NCI-H524 (cell line): ENCODE measurements at regions not wholly inside any gene's neighbourhood (a gene's known extent, or its start where the extent isn't known, plus 50 kb on each side); places are given as distances from the start of the nearest gene placed in this dataset.

Experiments used
- DNase-seq, 2 experiments: peaks; one replicate each; lab custom pipeline; 2025; lab: John Stamatoyannopoulos, UW

- DNase-seq = no peak
These were observed 478.5 kb downstream of the ADGRL2 start for GRCh38 chr1:82279241-82279640.

DNA sequence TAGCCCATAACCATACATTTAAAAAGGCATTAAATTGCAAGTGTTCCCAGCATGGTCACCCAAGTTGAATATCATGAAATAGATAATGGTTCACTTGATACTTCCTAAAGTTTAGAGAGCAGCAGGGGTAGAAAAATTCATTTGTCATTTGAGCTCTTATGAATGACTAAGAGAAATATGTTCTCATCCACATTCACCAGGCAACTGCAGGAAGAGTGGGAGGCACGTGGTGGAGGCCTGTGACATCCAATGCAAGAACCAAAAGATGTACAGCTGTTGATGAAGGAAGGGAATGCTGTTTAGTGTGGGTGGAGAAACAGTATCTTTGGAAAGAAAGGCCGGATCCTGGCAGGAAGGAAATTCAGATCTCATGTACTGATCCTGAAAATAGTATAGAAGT is 473.1 kb downstream of the ADGRL2 start:
- no peak for DNase-seq

GRCh38 chr1:82269431-82269830 is 468.7 kb downstream of the ADGRL2 start:
- DNase-seq = no peak

GRCh38 chr1:82268826-82269225 is 468.1 kb downstream of the ADGRL2 start:
- no peak for DNase-seq

GRCh38 chr1:82266351-82266750 is 465.6 kb downstream of the ADGRL2 start:
- DNase-seq = no peak

GRCh38 chr1:82265436-82265835 is 464.7 kb downstream of the ADGRL2 start:
- DNase-seq = no peak

GRCh38 chr1:82264802-82265201 is 464.1 kb downstream of the ADGRL2 start:
- DNase-seq = no peak

GRCh38 chr1:82263396-82263795 is 462.7 kb downstream of the ADGRL2 start:
- peak in 1 of 2 experiments; percentile 17 for DNase-seq

DNA sequence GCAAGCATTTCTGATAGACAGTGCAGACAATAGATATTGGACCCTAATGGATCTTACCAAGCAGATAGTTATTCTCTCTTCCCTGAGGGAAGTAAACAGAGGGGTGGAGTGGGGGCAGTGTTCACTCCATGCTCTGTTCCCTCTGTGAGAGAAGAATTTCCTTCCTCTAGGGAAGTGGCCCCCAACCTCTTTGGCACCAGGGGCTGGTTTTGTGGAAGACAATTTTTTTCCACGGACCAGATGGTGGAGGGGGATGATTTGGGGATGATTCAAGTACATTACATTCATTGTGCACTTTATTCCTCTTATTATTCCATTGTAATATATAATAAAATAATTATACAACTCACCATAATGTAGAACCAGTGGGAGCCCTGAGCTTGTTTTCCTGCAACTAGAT is 459.9 kb downstream of the ADGRL2 start:
- DNase-seq = peak in 1 of 2 experiments; percentile 55

- peak; percentile 3 to 56 for DNase-seq
These were observed 459.3 kb downstream of the ADGRL2 start for GRCh38 chr1:82260051-82260450.

DNA sequence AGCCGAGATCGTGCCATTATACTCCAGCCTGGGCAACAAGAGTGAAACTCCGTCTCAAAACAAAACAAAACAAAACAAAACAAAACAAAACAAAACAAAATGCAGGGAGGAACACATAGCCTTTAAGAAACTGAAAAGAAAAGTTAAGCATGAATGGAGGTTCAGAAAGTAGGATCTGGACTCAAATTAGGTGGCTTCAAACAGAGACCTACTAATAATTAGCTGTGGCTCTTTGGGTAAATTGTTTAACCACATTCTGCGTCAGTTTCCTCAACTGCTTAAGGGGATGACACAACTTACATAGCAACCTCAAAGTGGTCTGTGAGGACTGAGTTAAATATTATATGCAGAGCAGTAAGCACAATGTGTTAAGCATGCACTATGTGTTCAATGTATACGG is 458.2 kb downstream of the ADGRL2 start:
- no peak for DNase-seq

- no peak for DNase-seq
These were observed 445.3 kb downstream of the ADGRL2 start for GRCh38 chr1:82246050-82246449.

- no peak for DNase-seq
These were observed 444.7 kb downstream of the ADGRL2 start for GRCh38 chr1:82245345-82246014.

- DNase-seq = no peak
These were observed 439.8 kb downstream of the ADGRL2 start for GRCh38 chr1:82240571-82240970.

DNA sequence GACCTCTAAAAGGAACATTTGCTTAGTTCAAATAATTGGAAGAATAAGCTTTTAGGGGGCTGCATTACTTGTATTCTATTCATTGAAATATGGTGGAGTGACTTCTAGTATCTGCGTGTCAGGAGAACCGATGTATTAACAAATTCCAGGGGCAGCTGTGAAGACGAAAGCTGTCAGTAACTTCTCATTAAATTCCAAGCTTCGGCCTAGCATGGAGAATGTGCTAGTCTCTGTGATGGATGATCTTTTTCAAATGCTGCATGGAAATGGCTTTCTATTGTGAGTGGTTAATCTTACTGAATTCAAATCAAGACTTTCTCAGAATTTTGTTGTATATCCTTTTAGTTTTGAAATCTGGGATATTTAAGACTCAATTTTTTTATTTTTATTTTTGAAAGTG is 429.9 kb downstream of the ADGRL2 start:
- no peak for DNase-seq

- DNase-seq = no peak
These were observed 426.8 kb downstream of the ADGRL2 start for GRCh38 chr1:82227306-82228095.

- peak; percentile 20 to 72 for DNase-seq
These were observed 425.4 kb downstream of the ADGRL2 start for GRCh38 chr1:82226186-82226505.

- no peak for DNase-seq
These were observed 424.9 kb downstream of the ADGRL2 start for GRCh38 chr1:82225421-82226185.

- no peak for DNase-seq
These were observed 422.4 kb downstream of the ADGRL2 start for GRCh38 chr1:82223091-82223490.

- no peak for DNase-seq
These were observed 421.0 kb downstream of the ADGRL2 start for GRCh38 chr1:82221721-82222120.

DNA sequence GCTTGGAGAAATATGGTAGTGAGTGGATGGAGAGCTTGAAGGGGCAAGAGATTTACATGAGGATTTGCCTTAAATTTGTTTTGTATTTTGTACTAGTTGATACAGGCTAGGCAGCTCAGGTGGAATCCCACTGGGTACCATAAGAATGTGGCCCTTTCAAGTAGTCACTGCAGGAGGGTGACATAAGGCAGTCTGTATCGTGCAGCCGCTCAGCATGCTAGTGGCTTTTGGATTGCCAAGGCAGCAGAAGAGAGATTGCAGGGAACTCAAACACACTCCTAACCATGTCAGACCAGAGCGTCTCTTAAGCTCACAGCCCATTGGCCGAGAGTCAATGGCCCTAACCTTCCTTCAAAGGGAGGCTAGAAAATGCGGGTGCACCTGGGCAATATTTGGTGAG is 420.0 kb downstream of the ADGRL2 start:
- DNase-seq = no peak

- DNase-seq = no peak
These were observed 419.1 kb downstream of the ADGRL2 start for GRCh38 chr1:82219841-82220240.

GRCh38 chr1:82218846-82219245 is 418.1 kb downstream of the ADGRL2 start:
- DNase-seq = no peak
